ENCODE measurements at regions not wholly inside any gene's neighbourhood (a gene's known extent, or its start where the extent isn't known, plus 50 kb on each side); places are given as distances from the start of the nearest gene placed in this dataset.
"Not testable (repeated sequence)": the region's sequence is repeated elsewhere in the genome, so short reads cannot be mapped to it uniquely, and the experiment has no call there.

DNA sequence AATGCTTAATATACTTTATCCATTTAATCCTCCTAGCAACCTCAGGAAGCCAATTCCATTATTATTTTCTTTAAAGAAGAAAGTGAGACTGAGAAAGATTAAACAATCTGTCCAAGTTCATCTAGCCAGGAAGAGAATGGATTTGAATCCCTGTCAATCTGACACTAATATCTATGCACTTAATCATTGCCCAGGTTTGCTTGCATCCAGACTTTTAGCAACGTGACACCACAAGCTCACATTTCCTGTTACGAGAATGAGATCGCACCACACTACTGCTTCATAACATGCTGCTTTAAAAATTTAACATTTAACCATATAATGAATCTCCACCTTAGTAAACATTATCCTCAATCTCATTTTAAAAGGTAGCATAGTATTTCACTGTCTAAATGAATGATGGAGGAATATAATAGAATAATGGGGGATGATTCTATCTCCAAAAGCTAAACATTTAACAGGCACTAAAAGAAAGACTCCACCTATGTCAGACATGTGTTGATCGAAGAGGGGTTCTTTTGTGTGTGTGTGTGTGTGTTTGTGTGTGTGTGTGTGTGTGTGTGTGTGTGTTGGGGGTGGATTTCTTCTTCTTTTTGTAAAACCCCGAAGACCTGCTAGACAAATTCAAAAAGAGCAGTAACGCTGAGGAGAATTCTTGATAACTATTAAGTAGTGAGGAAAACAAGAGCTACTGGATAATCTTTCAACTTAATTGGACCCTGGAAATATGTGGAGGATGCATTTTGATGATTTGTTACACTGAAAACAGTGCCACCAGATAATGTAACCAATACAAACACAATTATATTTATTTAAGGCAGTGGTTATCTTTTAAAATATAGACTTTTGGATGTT is 138.7 kb upstream of the NR3C1 start:
- no peaks in the 10 kb centered on the region for H3K27me3 Mint-ChIP-seq (ENCODE audit: low read depth)
- peaks cover 4% of the 10 kb centered on the region for H3K4me1 Mint-ChIP-seq (ENCODE audit: low read depth)
- peaks cover 5% of the 10 kb centered on the region for H3K9me3 Mint-ChIP-seq
- no peak overlapping the region for H3K4me3 Mint-ChIP-seq
- DNase-seq (no peak), ATAC-seq (no peak)
- H3K36me3 Mint-ChIP-seq (ENCODE audit: insufficient read depth) = no peaks in the 10 kb centered on the region

GRCh38 chr5:143539742-143540141 is 136.3 kb upstream of the NR3C1 start:
- no peak for DNase-seq
- no peak for ATAC-seq
- Mint-ChIP-seq H3K36me3 (ENCODE audit: insufficient read depth) (no peaks in the 10 kb centered on the region), H3K4me3 (no peak overlapping the region), H3K27me3 (ENCODE audit: low read depth) (no peaks in the 10 kb centered on the region), H3K9me3 (peaks cover 5% of the 10 kb centered on the region), H3K4me1 (ENCODE audit: low read depth) (peaks cover 4% of the 10 kb centered on the region)

DNA sequence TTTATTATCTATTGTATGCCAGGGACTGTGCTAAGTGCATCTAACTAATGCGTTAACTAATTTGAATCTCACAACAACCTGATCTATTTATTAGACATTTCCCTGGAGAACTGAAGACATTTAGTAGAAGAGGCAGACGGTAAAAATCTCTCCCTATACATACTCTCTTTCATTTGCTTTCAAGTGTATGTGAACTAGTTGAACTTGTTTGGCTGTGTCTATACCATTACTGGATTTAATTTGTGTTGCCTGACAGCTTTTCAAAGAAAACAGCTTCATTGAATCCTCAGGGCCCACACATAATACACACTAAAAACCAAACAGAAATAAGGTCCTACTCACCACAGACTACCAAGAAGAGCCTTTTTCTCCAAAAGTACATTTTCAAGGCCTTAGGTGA is 133.6 kb upstream of the NR3C1 start:
- H3K4me3 Mint-ChIP-seq = no peak overlapping the region
- no peaks in the 10 kb centered on the region for H3K36me3 Mint-ChIP-seq (ENCODE audit: insufficient read depth)
- H3K9me3 Mint-ChIP-seq = peaks cover 5% of the 10 kb centered on the region

GRCh38 chr5:143536364-143536763 is 132.9 kb upstream of the NR3C1 start:
- H3K4me1 Mint-ChIP-seq (ENCODE audit: low read depth) = no peaks in the 10 kb centered on the region
- H3K4me3 Mint-ChIP-seq = no peak overlapping the region
- H3K36me3 Mint-ChIP-seq (ENCODE audit: insufficient read depth) = no peaks in the 10 kb centered on the region

More for the DNA sequence above, 133.6 kb upstream of the NR3C1 start:
- no peak for DNase-seq
- H3K27me3 Mint-ChIP-seq (ENCODE audit: low read depth) = no peaks in the 10 kb centered on the region
- peaks cover 2% of the 10 kb centered on the region for H3K4me1 Mint-ChIP-seq (ENCODE audit: low read depth)
- ATAC-seq = no peak

GRCh38 chr5:143534761-143535154 is 131.3 kb upstream of the NR3C1 start:
- H3K9me3 Mint-ChIP-seq = peaks cover 5% of the 10 kb centered on the region
- ATAC-seq (no peak), DNase-seq (no peak)
- H3K36me3 Mint-ChIP-seq (ENCODE audit: insufficient read depth) = no peaks in the 10 kb centered on the region
- no peak overlapping the region for H3K4me3 Mint-ChIP-seq
- H3K27me3 Mint-ChIP-seq (ENCODE audit: low read depth) = no peaks in the 10 kb centered on the region
- H3K4me1 Mint-ChIP-seq (ENCODE audit: low read depth) = no peaks in the 10 kb centered on the region

More at GRCh38 chr5:143536364-143536763, 132.9 kb upstream of the NR3C1 start:
- Mint-ChIP-seq H3K9me3 (peaks cover 5% of the 10 kb centered on the region), H3K27me3 (ENCODE audit: low read depth) (no peaks in the 10 kb centered on the region)
- no peak for DNase-seq
- ATAC-seq = no peak

DNA sequence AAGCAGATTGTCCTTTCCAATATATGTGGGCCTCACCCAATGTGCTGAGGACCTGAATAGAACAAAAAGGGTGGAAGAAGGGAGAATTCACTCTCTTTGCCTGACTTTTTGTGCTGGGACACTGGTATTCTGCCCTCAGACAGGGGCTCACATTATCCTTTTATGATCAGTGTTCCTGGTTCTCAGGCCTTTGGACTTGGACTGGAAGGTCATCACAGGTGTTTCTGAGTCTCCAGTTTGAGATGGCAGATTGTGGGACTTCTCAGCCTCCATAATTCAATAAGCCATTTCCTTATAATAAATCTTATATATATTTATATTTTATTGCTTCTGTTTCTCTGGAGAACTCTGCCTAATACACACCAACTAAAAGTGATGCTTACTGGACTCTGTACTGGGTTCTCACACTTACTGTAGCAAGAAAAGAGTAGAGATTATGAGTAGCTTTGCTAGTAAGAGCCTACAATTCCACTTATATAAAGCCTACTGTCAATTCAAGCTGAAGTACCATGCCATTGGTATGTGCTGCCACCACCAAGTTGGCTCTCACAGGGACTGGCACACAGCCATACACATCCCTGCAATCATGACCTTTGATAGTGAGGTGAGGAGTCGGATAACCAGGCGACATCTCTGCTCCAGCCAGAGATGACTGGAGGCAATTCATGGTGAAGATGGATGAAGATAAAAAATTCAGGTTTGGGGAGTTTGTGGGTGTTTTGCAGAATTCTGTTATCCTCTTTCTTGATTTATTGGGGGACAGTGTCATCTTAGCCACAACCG is 130.7 kb upstream of the NR3C1 start:
- no peak for ATAC-seq
- no peaks in the 10 kb centered on the region for H3K27me3 Mint-ChIP-seq (ENCODE audit: low read depth)
- H3K4me3 Mint-ChIP-seq = no peak overlapping the region

GRCh38 chr5:143533475-143533874 is 130.0 kb upstream of the NR3C1 start:
- no peaks in the 10 kb centered on the region for H3K36me3 Mint-ChIP-seq (ENCODE audit: insufficient read depth)
- H3K4me1 Mint-ChIP-seq (ENCODE audit: low read depth) = no peaks in the 10 kb centered on the region
- no peaks in the 10 kb centered on the region for H3K9me3 Mint-ChIP-seq
- H3K27me3 Mint-ChIP-seq (ENCODE audit: low read depth) = no peaks in the 10 kb centered on the region
- ATAC-seq (no peak), DNase-seq (no peak)
- H3K4me3 Mint-ChIP-seq = no peak overlapping the region

More for the DNA sequence above, 130.7 kb upstream of the NR3C1 start:
- no peak for DNase-seq
- no peaks in the 10 kb centered on the region for H3K36me3 Mint-ChIP-seq (ENCODE audit: insufficient read depth)
- no peaks in the 10 kb centered on the region for H3K9me3 Mint-ChIP-seq
- H3K4me1 Mint-ChIP-seq (ENCODE audit: low read depth) = no peaks in the 10 kb centered on the region

DNA sequence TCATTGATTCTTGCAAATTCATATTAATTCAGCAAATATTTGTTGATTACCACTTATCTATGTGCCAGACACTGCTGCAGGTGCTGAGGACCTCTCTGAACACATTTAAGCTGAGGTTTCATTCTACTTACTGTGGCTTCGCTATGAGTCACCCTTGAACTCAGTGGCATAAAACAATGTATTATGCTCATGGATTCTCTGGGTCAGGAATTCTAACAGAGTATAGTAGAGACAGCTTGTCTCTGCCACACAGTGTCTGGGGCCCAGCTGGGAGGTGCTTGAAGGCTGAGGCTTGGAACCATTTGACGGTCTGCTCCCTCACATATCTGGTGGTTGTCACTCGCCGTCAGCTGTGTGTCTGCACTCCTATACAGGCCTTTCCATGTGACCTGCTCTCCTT is 124.3 kb upstream of the NR3C1 start:
- ATAC-seq = no peak
- no peak for DNase-seq
- Mint-ChIP-seq H3K4me1 (ENCODE audit: low read depth) (no peaks in the 10 kb centered on the region), H3K9me3 (no peaks in the 10 kb centered on the region), H3K4me3 (no peak overlapping the region), H3K27me3 (ENCODE audit: low read depth) (no peaks in the 10 kb centered on the region), H3K36me3 (ENCODE audit: insufficient read depth) (no peaks in the 10 kb centered on the region)

DNA sequence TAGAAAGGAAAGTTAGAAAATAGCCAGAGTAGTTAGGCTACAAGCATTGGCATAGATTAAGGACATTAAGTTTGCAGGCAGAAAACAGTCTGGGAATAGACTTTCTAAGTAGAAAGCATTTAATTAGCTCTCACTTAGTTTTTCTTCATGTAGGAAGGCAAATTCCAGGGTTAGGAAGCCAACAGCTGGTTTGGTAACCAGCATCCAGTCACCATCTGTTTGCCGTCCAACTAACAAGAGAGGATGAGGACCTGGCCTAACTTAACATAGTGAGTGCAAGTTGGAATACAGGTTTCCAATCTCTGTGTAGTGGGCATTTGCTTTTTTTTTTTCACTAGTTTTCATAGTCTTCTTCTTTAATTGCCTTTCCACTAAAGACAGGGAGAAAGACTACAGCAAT is 121.7 kb upstream of the NR3C1 start:
- H3K9me3 Mint-ChIP-seq = no peaks in the 10 kb centered on the region
- H3K27me3 Mint-ChIP-seq (ENCODE audit: low read depth) = no peaks in the 10 kb centered on the region
- H3K4me3 Mint-ChIP-seq = no peak overlapping the region
- no peaks in the 10 kb centered on the region for H3K36me3 Mint-ChIP-seq (ENCODE audit: insufficient read depth)
- no peak for DNase-seq
- no peak for ATAC-seq
- no peaks in the 10 kb centered on the region for H3K4me1 Mint-ChIP-seq (ENCODE audit: low read depth)

GRCh38 chr5:143524338-143524945 is 121.0 kb upstream of the NR3C1 start:
- Mint-ChIP-seq H3K4me1 (ENCODE audit: low read depth) (no peaks in the 10 kb centered on the region), H3K36me3 (ENCODE audit: insufficient read depth) (no peaks in the 10 kb centered on the region), H3K4me3 (no peak overlapping the region), H3K9me3 (no peaks in the 10 kb centered on the region), H3K27me3 (ENCODE audit: low read depth) (no peaks in the 10 kb centered on the region)
- DNase-seq = no peak
- no peak for ATAC-seq

GRCh38 chr5:143521846-143522400 is 118.4 kb upstream of the NR3C1 start:
- no peak for ATAC-seq
- no peaks in the 10 kb centered on the region for H3K27me3 Mint-ChIP-seq (ENCODE audit: low read depth)
- peaks cover 3% of the 10 kb centered on the region for H3K4me1 Mint-ChIP-seq (ENCODE audit: low read depth)

GRCh38 chr5:143521141-143521540 is 117.7 kb upstream of the NR3C1 start:
- H3K4me1 Mint-ChIP-seq (ENCODE audit: low read depth) = peaks cover 3% of the 10 kb centered on the region
- ATAC-seq (no peak), DNase-seq (no peak)
- H3K4me3 Mint-ChIP-seq = no peak overlapping the region
- no peaks in the 10 kb centered on the region for H3K27me3 Mint-ChIP-seq (ENCODE audit: low read depth)
- H3K36me3 Mint-ChIP-seq (ENCODE audit: insufficient read depth) = no peaks in the 10 kb centered on the region
- peaks cover 4% of the 10 kb centered on the region for H3K9me3 Mint-ChIP-seq

More at GRCh38 chr5:143521846-143522400, 118.4 kb upstream of the NR3C1 start:
- DNase-seq = no peak
- H3K36me3 Mint-ChIP-seq (ENCODE audit: insufficient read depth) = no peaks in the 10 kb centered on the region
- peaks cover 4% of the 10 kb centered on the region for H3K9me3 Mint-ChIP-seq
- no peak overlapping the region for H3K4me3 Mint-ChIP-seq

GRCh38 chr5:143519215-143519614 is 115.7 kb upstream of the NR3C1 start:
- not testable (repeated sequence) for DNase-seq; H3K4me1 Mint-ChIP-seq (ENCODE audit: low read depth); H3K4me3 Mint-ChIP-seq; H3K36me3 Mint-ChIP-seq (ENCODE audit: insufficient read depth); H3K9me3 Mint-ChIP-seq; H3K27me3 Mint-ChIP-seq (ENCODE audit: low read depth); ATAC-seq

GRCh38 chr5:143517824-143518223 is 114.3 kb upstream of the NR3C1 start:
- not testable (repeated sequence) for H3K4me3 Mint-ChIP-seq; H3K36me3 Mint-ChIP-seq (ENCODE audit: insufficient read depth); H3K27me3 Mint-ChIP-seq (ENCODE audit: low read depth); ATAC-seq; H3K9me3 Mint-ChIP-seq; H3K4me1 Mint-ChIP-seq (ENCODE audit: low read depth); DNase-seq
